GM23338 (cell line): ENCODE measurements at regions not wholly inside any gene's neighbourhood (a gene's known extent, or its start where the extent isn't known, plus 50 kb on each side); places are given as distances from the start of the nearest gene placed in this dataset.

Experiments used
- CTCF ChIP-seq, 2 experiments: fragments of 200-600 bp in 1 of 2; sonication (generic) in 1 of 2; conservative IDR thresholded peaks; 2 replicates each; pipeline versions ENCODE4 v1.5.1 to v1.6.1; 2016 to 2017; ENCODE audit warnings: antibody characterized with exemption in 2 of 2, low read depth in 2 of 2, mild to moderate bottlenecking in 2 of 2, moderate library complexity in 1 of 2
- EZH2 ChIP-seq: fragments of 200-600 bp; sonication (generic); IDR thresholded peaks from one replicate; pipeline ENCODE4 v1.8.0; 2017; ENCODE audit warnings: antibody characterized with exemption, mild to moderate bottlenecking, low read depth; ENCODE audit not compliant: unreplicated experiment
- EZH2phosphoT487 ChIP-seq: fragments of 200-600 bp; sonication (generic); IDR thresholded peaks from one replicate; pipeline ENCODE4 v1.8.1; 2018; ENCODE audit warnings: antibody characterized with exemption; ENCODE audit not compliant: unreplicated experiment
- NANOG ChIP-seq: IDR thresholded peaks from 2 replicates; pipeline ENCODE4 v1.6.1; 2016; ENCODE audit warnings: antibody characterized with exemption, borderline replicate concordance

GRCh38 chr22:26744892-26745808 lies 87.8 kb downstream of the MIAT start:
- TF ChIP-seq CTCF (conservative IDR thresholded peaks at IDR 0.05; ENCODE audit: low read depth in 2 of 2) (no peak), EZH2 (no peak), NANOG (no peak), EZH2phosphoT487 (no peak)
